Body of pancreas (tissue), 4 donors: ENCODE measurements at regions not wholly inside any gene's neighbourhood (a gene's known extent, or its start where the extent isn't known, plus 50 kb on each side); places are given as distances from the start of the nearest gene placed in this dataset.

Source experiments
- POLR2A ChIP-seq, 3 donors: fragments of 450-650 bp; IDR thresholded peaks; one replicate each; pipeline ENCODE4 v1.6.1; 2016; ENCODE audit warnings: antibody characterized with exemption in 3 of 3, mild to moderate bottlenecking in 2 of 3
- TF ChIP-seq, protein P1 (sequence below), 7 experiments: fragments of 450-650 bp in 4 of 7; fragments of 200-600 bp in 3 of 7; sonication (generic) in 3 of 7; IDR thresholded peaks; one replicate each; pipeline ENCODE4 v1.5.1; 2016 to 2019; ENCODE audit warnings: antibody characterized with exemption in 7 of 7

DNA sequence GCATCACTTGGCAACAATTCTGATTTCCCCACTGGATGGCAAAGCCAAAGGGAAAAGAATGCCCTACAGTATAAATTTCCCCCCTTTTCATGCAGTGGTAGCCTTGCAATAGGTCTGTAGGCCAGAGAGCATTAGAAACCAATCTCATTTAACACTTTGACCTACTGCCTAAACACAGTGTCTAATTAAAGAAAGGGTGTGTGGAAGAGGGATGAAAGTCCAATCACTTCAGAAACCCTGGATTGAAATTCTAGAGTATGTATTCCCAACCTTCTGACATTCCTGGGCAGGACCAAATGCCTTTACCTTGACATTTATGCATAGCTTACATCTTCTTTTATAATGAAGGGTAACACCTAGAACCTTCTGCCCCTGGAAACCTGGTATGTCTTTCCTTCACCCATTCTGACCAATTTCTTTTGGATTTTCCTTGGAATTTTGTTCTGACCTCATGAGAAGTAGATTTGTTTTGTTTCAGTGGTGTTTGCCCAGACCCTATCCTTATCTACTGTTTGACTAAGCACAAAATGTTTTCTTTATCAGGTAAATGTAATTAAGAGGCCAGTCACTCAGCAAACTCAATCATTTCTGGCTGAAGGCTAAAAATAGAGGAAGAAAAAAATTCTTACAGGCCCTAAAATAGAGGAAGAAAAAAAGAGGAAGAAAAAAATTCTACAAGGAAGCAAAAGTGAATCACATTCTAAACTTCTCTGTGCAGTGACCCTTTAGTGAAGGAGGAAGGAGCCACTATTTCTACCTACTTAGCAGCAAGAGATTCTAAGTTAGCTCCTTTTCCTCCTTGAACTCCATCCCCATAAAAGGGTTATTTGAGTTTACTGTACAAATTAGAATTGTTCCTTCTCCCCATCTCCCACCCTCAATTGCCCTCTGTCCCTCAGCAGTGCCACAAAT lies 129.5 kb upstream of the DSCAM start:
- TF ChIP-seq, protein P1, sequence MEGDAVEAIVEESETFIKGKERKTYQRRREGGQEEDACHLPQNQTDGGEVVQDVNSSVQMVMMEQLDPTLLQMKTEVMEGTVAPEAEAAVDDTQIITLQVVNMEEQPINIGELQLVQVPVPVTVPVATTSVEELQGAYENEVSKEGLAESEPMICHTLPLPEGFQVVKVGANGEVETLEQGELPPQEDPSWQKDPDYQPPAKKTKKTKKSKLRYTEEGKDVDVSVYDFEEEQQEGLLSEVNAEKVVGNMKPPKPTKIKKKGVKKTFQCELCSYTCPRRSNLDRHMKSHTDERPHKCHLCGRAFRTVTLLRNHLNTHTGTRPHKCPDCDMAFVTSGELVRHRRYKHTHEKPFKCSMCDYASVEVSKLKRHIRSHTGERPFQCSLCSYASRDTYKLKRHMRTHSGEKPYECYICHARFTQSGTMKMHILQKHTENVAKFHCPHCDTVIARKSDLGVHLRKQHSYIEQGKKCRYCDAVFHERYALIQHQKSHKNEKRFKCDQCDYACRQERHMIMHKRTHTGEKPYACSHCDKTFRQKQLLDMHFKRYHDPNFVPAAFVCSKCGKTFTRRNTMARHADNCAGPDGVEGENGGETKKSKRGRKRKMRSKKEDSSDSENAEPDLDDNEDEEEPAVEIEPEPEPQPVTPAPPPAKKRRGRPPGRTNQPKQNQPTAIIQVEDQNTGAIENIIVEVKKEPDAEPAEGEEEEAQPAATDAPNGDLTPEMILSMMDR (IDR thresholded peaks at IDR 0.05): no peak
- TF ChIP-seq POLR2A (IDR thresholded peaks at IDR 0.05): no peak
